Neural progenitor cell (in vitro differentiated cells): ENCODE measurements at regions not wholly inside any gene's neighbourhood (a gene's known extent, or its start where the extent isn't known, plus 50 kb on each side); places are given as distances from the start of the nearest gene placed in this dataset.

Source experiments
- EZH2 ChIP-seq: fragments of 200-600 bp; sonication (generic); IDR thresholded peaks from 2 replicates; pipeline ENCODE4 v1.6.1; 2017; ENCODE audit warnings: antibody characterized with exemption, mild to moderate bottlenecking, moderate library complexity
- EZH2phosphoT487 ChIP-seq: fragments of 200-600 bp; sonication (generic); IDR thresholded peaks from 2 replicates; pipeline ENCODE4 v1.6.1; 2017; ENCODE audit warnings: antibody characterized with exemption
- TF ChIP-seq, protein P1 (sequence below): fragments of 200-600 bp; sonication (generic); IDR thresholded peaks from 2 replicates; pipeline ENCODE4 v1.5.1; 2017; ENCODE audit warnings: antibody characterized with exemption, mild to moderate bottlenecking

- TF ChIP-seq EZH2phosphoT487: no peak
- TF ChIP-seq, protein P1, sequence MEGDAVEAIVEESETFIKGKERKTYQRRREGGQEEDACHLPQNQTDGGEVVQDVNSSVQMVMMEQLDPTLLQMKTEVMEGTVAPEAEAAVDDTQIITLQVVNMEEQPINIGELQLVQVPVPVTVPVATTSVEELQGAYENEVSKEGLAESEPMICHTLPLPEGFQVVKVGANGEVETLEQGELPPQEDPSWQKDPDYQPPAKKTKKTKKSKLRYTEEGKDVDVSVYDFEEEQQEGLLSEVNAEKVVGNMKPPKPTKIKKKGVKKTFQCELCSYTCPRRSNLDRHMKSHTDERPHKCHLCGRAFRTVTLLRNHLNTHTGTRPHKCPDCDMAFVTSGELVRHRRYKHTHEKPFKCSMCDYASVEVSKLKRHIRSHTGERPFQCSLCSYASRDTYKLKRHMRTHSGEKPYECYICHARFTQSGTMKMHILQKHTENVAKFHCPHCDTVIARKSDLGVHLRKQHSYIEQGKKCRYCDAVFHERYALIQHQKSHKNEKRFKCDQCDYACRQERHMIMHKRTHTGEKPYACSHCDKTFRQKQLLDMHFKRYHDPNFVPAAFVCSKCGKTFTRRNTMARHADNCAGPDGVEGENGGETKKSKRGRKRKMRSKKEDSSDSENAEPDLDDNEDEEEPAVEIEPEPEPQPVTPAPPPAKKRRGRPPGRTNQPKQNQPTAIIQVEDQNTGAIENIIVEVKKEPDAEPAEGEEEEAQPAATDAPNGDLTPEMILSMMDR: no peak
- TF ChIP-seq EZH2: no peak
These were observed 173.0 kb upstream of the UFM1 start for GRCh38 chr13:38176664-38177063.
